Uterus (tissue), 3 donors: ENCODE measurements at regions not wholly inside any gene's neighbourhood (a gene's known extent, or its start where the extent isn't known, plus 50 kb on each side); places are given as distances from the start of the nearest gene placed in this dataset.
"Not testable (repeated sequence)": the region's sequence is repeated elsewhere in the genome, so short reads cannot be mapped to it uniquely, and the experiment has no call there.

Source experiments
- DNase-seq, 2 donors: peaks; one replicate each; pipeline ENCODE4 v3.0.0-alpha.2; 2019 to 2020
- H3K27ac ChIP-seq, 2 donors: fragments of 200-600 bp; sonication (generic); 1 replicate in 1 of 2; 2 replicates in 1 of 2; pipeline ENCODE4 v1.5.1; 2016 to 2018
- H3K27me3 ChIP-seq, 2 donors: fragments of 200-600 bp; sonication (generic); one replicate each; pipeline ENCODE4 v1.5.1; 2018 to 2019; ENCODE audit warnings: control low read depth in 1 of 2
- H3K36me3 ChIP-seq, 2 donors: fragments of 200-600 bp; sonication (generic); one replicate each; pipeline ENCODE4 v1.5.1; 2019; ENCODE audit warnings: control low read depth in 1 of 2
- H3K4me1 ChIP-seq, 2 donors: fragments of 200-600 bp; sonication (generic); one replicate each; pipeline ENCODE4 v1.5.1; 2018 to 2019; ENCODE audit warnings: control low read depth in 1 of 2
- H3K4me3 ChIP-seq, 2 donors: fragments of 200-600 bp; sonication (generic); 1 replicate in 1 of 2; 2 replicates in 1 of 2; pipeline ENCODE4 v1.5.1; 2018 to 2019; ENCODE audit warnings: mild to moderate bottlenecking in 1 of 2
- H3K9me3 ChIP-seq, 2 donors: fragments of 200-600 bp; sonication (generic); one replicate each; pipeline ENCODE4 v1.5.1; 2019; ENCODE audit warnings: control low read depth in 1 of 2
- POLR2A ChIP-seq, 2 donors: fragments of 450-650 bp; IDR thresholded peaks; one replicate each; pipeline ENCODE4 v1.6.1; 2016; ENCODE audit warnings: antibody characterized with exemption in 2 of 2, mild to moderate bottlenecking in 1 of 2, moderate library complexity in 1 of 2
- intact Hi-C: fragments of 100-400 bp; cut with DNase I; formaldehyde crosslinking; loops from one replicate; pipeline ENCODE4 v1.15.1; 2023; ENCODE audit warnings: low total_unique reads
- TF ChIP-seq, protein P1 (sequence below), 4 experiments: fragments of 200-600 bp in 2 of 4; fragments of 450-650 bp in 2 of 4; sonication (generic) in 2 of 4; IDR thresholded peaks; one replicate each; pipeline ENCODE4 v1.5.1; 2016 to 2019; ENCODE audit warnings: antibody characterized with exemption in 4 of 4, mild to moderate bottlenecking in 2 of 4, moderate library complexity in 1 of 4
- donor health status: DM: yes; HTN: yes; CAD: no.

DNA sequence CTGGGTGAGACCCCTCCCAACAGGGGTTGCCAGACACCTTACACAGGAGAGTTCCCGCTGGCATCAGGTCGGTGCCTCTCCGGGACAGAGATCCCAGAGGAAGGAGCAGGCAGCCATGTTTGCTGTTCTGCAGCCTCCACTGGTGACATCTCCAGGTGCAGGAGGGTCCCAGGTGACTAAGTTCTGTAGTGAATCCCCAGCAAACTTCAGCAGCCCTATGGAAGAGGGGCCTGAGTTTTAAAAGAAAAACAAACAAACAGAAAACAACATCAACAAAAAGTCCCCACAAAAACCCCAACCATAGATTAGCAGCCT is 515.1 kb downstream of the FRK start:
- no peaks in the 10 kb centered on the region for H3K4me1 ChIP-seq
- intact Hi-C loops: no loop called here
- TF ChIP-seq, protein P1, sequence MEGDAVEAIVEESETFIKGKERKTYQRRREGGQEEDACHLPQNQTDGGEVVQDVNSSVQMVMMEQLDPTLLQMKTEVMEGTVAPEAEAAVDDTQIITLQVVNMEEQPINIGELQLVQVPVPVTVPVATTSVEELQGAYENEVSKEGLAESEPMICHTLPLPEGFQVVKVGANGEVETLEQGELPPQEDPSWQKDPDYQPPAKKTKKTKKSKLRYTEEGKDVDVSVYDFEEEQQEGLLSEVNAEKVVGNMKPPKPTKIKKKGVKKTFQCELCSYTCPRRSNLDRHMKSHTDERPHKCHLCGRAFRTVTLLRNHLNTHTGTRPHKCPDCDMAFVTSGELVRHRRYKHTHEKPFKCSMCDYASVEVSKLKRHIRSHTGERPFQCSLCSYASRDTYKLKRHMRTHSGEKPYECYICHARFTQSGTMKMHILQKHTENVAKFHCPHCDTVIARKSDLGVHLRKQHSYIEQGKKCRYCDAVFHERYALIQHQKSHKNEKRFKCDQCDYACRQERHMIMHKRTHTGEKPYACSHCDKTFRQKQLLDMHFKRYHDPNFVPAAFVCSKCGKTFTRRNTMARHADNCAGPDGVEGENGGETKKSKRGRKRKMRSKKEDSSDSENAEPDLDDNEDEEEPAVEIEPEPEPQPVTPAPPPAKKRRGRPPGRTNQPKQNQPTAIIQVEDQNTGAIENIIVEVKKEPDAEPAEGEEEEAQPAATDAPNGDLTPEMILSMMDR (IDR thresholded peaks at IDR 0.05): no peak
- TF ChIP-seq POLR2A (IDR thresholded peaks at IDR 0.05): no peak
- no peak overlapping the region for H3K27ac ChIP-seq
- no peaks in the 10 kb centered on the region for H3K36me3 ChIP-seq
- no peak for DNase-seq
- no peaks in the 10 kb centered on the region for H3K9me3 ChIP-seq
- H3K4me3 ChIP-seq: no peak overlapping the region
- no peaks in the 10 kb centered on the region for H3K27me3 ChIP-seq

DNA sequence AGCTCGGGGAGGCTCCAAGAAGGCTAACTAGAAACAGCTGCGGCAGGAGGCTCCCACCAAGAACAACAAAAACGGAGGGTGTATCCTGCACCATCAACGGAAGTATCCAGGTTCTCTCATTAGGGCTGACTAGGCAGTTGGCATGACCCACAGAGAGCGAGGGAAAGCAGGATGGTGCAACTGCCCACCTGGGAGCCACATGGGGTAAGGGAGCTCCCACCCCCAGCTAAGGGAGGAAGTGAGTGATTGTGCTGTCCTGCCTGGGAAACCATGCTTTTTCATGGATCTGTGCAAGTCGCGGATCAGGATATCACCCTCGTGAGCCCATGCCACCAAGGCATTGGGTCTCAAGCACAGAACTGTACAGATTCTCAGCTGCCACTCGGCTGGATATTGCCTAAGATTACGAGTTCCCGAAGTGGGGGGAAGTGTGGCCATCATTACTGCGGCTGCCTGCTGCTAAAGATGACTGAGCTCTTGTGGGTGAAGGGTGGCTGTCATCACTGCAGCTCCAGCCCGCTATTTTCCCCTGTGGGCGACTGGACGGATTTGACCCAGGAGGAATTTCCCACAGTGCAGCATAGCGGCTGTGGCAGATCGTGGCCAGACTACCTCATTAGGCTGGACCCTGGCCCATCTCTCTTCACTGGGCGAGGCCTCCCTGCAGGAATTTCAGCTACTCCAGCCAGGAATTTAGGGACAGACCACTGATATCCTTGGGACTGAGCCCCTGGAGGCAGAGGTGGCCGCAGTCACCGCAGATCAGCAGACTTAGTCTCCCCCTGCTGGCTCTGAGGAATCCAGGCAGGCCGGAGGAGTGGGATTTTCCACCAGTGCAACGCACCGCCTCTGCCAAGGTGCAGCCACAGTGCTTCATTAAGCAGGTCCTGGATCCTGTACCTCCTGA is 515.7 kb downstream of the FRK start:
- TF ChIP-seq, protein P1 (IDR thresholded peaks at IDR 0.05): no peak
- TF ChIP-seq POLR2A (IDR thresholded peaks at IDR 0.05): no peak
- peak in 1 of 2 donors; percentile 8 for DNase-seq
- Histone ChIP-seq H3K27ac (no peak overlapping the region), H3K9me3 (no peaks in the 10 kb centered on the region), H3K4me3 (no peak overlapping the region), H3K36me3 (no peaks in the 10 kb centered on the region), H3K4me1 (no peaks in the 10 kb centered on the region), H3K27me3 (no peaks in the 10 kb centered on the region)
- intact Hi-C loops: no loop called here

DNA sequence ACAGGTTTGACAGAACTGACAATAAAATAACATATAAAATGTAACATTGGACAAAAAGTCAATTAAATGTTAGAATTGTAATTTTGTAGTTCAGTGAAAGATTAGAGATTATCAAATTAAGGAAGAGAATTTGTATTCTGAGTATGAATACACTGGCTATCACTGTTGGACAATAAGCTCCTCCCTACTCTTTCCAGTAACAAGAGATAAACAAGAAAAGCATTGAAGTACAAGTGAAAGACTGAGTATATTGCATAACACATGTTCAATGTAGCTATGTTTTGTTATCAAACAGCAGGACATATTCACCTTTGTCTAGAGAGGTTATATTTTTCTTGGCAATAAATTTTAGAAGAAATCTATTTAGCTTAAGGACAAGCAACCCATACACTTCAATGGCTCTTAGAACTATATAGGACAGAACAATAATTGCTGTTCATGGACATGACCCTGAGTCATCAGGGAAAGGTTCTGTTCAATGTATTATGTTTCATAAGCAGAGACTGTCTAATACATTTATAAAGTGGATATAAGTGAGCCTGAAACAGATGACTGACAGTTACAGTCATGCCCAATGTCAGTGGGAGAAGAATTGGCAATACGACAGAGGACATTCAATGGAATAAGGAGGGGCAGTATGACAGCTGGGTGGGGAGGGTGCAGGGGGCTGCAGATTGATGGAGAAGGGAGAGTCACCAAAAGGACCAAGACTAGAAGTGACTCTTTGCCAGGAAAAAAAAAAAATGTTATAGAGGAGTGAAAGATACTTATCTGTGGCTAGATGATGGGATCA is 520.4 kb downstream of the FRK start:
- H3K36me3 ChIP-seq: no peaks in the 10 kb centered on the region
- DNase-seq: no peak
- TF ChIP-seq, protein P1 (IDR thresholded peaks at IDR 0.05): no peak
- TF ChIP-seq POLR2A (IDR thresholded peaks at IDR 0.05): no peak
- H3K27me3 ChIP-seq: no peaks in the 10 kb centered on the region
- H3K4me3 ChIP-seq: no peak overlapping the region
- H3K27ac ChIP-seq: no peak overlapping the region
- no peaks in the 10 kb centered on the region for H3K4me1 ChIP-seq
- intact Hi-C loops: no loop called here
- H3K9me3 ChIP-seq: no peaks in the 10 kb centered on the region

DNA sequence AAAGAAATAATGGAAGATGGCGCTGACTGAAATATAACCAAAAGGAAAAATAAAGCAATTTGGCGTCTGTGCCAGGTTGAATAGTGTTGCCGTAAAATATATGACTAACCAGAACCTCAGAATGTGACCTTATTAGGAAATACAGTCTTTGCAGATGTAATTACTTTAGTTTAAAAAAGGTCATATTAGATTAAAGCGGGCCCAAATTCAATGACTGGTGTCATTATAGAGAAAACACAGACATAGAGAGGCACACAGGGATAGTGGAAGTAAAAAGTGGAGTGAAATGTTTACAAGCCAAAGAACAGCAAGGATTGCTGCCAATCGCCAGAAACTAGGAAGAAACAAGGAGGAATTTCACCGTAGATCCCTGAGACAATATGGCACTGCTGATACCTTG is 521.2 kb downstream of the FRK start:
- no peaks in the 10 kb centered on the region for H3K9me3 ChIP-seq
- H3K4me1 ChIP-seq: no peaks in the 10 kb centered on the region
- no peak overlapping the region for H3K27ac ChIP-seq
- no peak overlapping the region for H3K4me3 ChIP-seq
- TF ChIP-seq, protein P1 (IDR thresholded peaks at IDR 0.05): no peak
- TF ChIP-seq POLR2A (IDR thresholded peaks at IDR 0.05): no peak
- no peaks in the 10 kb centered on the region for H3K36me3 ChIP-seq
- intact Hi-C loops: no loop called here
- DNase-seq: no peak
- no peaks in the 10 kb centered on the region for H3K27me3 ChIP-seq

DNA sequence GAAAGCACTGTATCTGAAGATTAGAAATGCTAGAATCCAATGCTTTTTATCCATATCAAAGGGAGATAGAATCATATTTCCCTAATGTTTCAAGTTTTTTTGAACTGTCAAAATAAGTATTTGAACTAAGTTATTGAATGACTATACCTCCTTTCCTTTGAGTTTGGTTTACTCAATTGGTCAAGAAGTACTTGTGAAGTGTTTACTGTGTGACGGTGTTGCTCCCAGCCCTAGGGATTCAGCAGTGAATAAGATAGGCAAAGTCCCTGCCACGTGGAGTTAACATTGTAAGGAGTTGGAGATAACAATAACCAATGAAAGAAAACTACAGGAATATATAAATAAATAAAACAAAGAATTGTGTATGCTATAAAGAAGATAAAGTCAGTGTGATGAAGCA is 535.9 kb downstream of the FRK start:
- TF ChIP-seq, protein P1 (IDR thresholded peaks at IDR 0.05): no peak
- TF ChIP-seq POLR2A (IDR thresholded peaks at IDR 0.05): no peak
- H3K4me1 ChIP-seq: no peaks in the 10 kb centered on the region
- no peaks in the 10 kb centered on the region for H3K36me3 ChIP-seq
- no peak overlapping the region for H3K27ac ChIP-seq
- intact Hi-C loops: no loop called here
- DNase-seq: no peak
- H3K9me3 ChIP-seq: no peaks in the 10 kb centered on the region
- H3K4me3 ChIP-seq: no peak overlapping the region
- no peaks in the 10 kb centered on the region for H3K27me3 ChIP-seq

DNA sequence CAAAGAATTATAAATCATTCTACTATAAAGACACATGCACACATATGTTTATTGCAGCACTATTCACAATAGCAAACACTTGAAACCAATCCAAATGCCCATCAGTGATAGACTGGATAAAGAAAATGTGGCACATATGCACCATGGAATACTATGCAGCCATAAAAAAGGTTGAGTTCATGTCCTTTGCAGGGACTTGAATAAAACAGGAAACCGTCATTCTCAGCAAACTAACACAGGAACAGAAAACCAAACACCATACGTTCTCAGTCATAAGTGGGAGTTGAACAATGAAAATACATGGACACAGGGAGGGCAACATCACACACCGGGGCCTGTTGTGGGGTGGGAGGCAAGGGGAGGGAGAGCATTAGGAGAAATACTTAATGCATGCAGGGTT is 538.9 kb downstream of the FRK start:
- intact Hi-C loops, H3K9me3 ChIP-seq: not testable (repeated sequence)

More for the DNA sequence above, 538.9 kb downstream of the FRK start:
- not testable (repeated sequence) for H3K36me3 ChIP-seq, H3K27me3 ChIP-seq, H3K4me3 ChIP-seq, H3K27ac ChIP-seq, H3K4me1 ChIP-seq, DNase-seq
